ENCODE measurements at regions not wholly inside any gene's neighbourhood (a gene's known extent, or its start where the extent isn't known, plus 50 kb on each side); places are given as distances from the start of the nearest gene placed in this dataset.
"Not testable (repeated sequence)": the region's sequence is repeated elsewhere in the genome, so short reads cannot be mapped to it uniquely, and the experiment has no call there.

GRCh38 chr4:128570387-128570975 lies 239.0 kb upstream of the JADE1 start:
- no peak for DNase-seq (ENCODE audit: low read depth in 2 of 2)

- no peak for DNase-seq (ENCODE audit: low read depth in 2 of 2)
These were observed 242.8 kb upstream of the JADE1 start for GRCh38 chr4:128566693-128567092.

- no peak for DNase-seq (ENCODE audit: low read depth in 2 of 2)
These were observed 243.8 kb upstream of the JADE1 start for GRCh38 chr4:128565565-128566186.

- DNase-seq (ENCODE audit: low read depth in 2 of 2), result no peak
These were observed 244.4 kb upstream of the JADE1 start for GRCh38 chr4:128565054-128565453.

- no peak for DNase-seq (ENCODE audit: low read depth in 2 of 2)
These were observed 245.3 kb upstream of the JADE1 start for GRCh38 chr4:128564081-128564630.

GRCh38 chr4:128560754-128561495 lies 248.6 kb upstream of the JADE1 start:
- DNase-seq (ENCODE audit: low read depth in 2 of 2), result no peak

- no peak for DNase-seq (ENCODE audit: low read depth in 2 of 2)
These were observed 250.4 kb upstream of the JADE1 start for GRCh38 chr4:128558896-128559679.

GRCh38 chr4:128556756-128557155 lies 252.7 kb upstream of the JADE1 start:
- no peak for DNase-seq (ENCODE audit: low read depth in 2 of 2)

- DNase-seq (ENCODE audit: low read depth in 2 of 2), result no peak
These were observed 255.6 kb upstream of the JADE1 start for GRCh38 chr4:128553686-128554515.

GRCh38 chr4:128552586-128552907 lies 257.0 kb upstream of the JADE1 start:
- no peak for DNase-seq (ENCODE audit: low read depth in 2 of 2)

- DNase-seq (ENCODE audit: low read depth in 2 of 2), result no peak
These were observed 258.2 kb upstream of the JADE1 start for GRCh38 chr4:128551280-128551679.

GRCh38 chr4:128550060-128550459 lies 259.4 kb upstream of the JADE1 start:
- DNase-seq (ENCODE audit: low read depth in 2 of 2), result no peak

- no peak for DNase-seq (ENCODE audit: low read depth in 2 of 2)
These were observed 259.9 kb upstream of the JADE1 start for GRCh38 chr4:128549636-128550035.

- no peak for DNase-seq (ENCODE audit: low read depth in 2 of 2)
These were observed 260.8 kb upstream of the PGRMC2 start for GRCh38 chr4:128548381-128548780.

- DNase-seq (ENCODE audit: low read depth in 2 of 2), result no peak
These were observed 256.7 kb upstream of the PGRMC2 start for GRCh38 chr4:128544272-128544671.

GRCh38 chr4:128543696-128544095 lies 256.1 kb upstream of the PGRMC2 start:
- DNase-seq (ENCODE audit: low read depth in 2 of 2), result no peak

- DNase-seq (ENCODE audit: low read depth in 2 of 2), result no peak
These were observed 254.4 kb upstream of the PGRMC2 start for GRCh38 chr4:128542047-128542446.

GRCh38 chr4:128540122-128540521 lies 252.5 kb upstream of the PGRMC2 start:
- no peak for DNase-seq (ENCODE audit: low read depth in 2 of 2)

- DNase-seq (ENCODE audit: low read depth in 2 of 2), result no peak
These were observed 250.7 kb upstream of the PGRMC2 start for GRCh38 chr4:128538111-128538882.

- no peak for DNase-seq (ENCODE audit: low read depth in 2 of 2)
These were observed 249.1 kb upstream of the PGRMC2 start for GRCh38 chr4:128536746-128537145.

- not testable (repeated sequence) for DNase-seq (ENCODE audit: low read depth in 2 of 2)
These were observed 247.9 kb upstream of the PGRMC2 start for GRCh38 chr4:128535510-128535909.

All from stimulated activated CD4-positive, alpha-beta T cell treated with anti-CD3 and anti-CD28 coated beads, Interleukin-4, amount 100 ng/mL, for 48 hours (primary cell).